Uterus (tissue), 3 donors: ENCODE measurements at regions not wholly inside any gene's neighbourhood (a gene's known extent, or its start where the extent isn't known, plus 50 kb on each side); places are given as distances from the start of the nearest gene placed in this dataset.

Source experiments
- DNase-seq, 2 donors: peaks; one replicate each; pipeline ENCODE4 v3.0.0-alpha.2; 2019 to 2020
- H3K27ac ChIP-seq, 2 donors: fragments of 200-600 bp; sonication (generic); 1 replicate in 1 of 2; 2 replicates in 1 of 2; pipeline ENCODE4 v1.5.1; 2016 to 2018
- H3K27me3 ChIP-seq, 2 donors: fragments of 200-600 bp; sonication (generic); one replicate each; pipeline ENCODE4 v1.5.1; 2018 to 2019; ENCODE audit warnings: control low read depth in 1 of 2
- H3K36me3 ChIP-seq, 2 donors: fragments of 200-600 bp; sonication (generic); one replicate each; pipeline ENCODE4 v1.5.1; 2019; ENCODE audit warnings: control low read depth in 1 of 2
- H3K4me1 ChIP-seq, 2 donors: fragments of 200-600 bp; sonication (generic); one replicate each; pipeline ENCODE4 v1.5.1; 2018 to 2019; ENCODE audit warnings: control low read depth in 1 of 2
- H3K4me3 ChIP-seq, 2 donors: fragments of 200-600 bp; sonication (generic); 1 replicate in 1 of 2; 2 replicates in 1 of 2; pipeline ENCODE4 v1.5.1; 2018 to 2019; ENCODE audit warnings: mild to moderate bottlenecking in 1 of 2
- H3K9me3 ChIP-seq, 2 donors: fragments of 200-600 bp; sonication (generic); one replicate each; pipeline ENCODE4 v1.5.1; 2019; ENCODE audit warnings: control low read depth in 1 of 2
- CTCF ChIP-seq, 4 experiments: fragments of 200-600 bp in 2 of 4; fragments of 450-650 bp in 2 of 4; sonication (generic) in 2 of 4; IDR thresholded peaks; one replicate each; pipeline ENCODE4 v1.5.1; 2016 to 2019; ENCODE audit warnings: antibody characterized with exemption in 4 of 4, mild to moderate bottlenecking in 2 of 4, moderate library complexity in 1 of 4
- POLR2A ChIP-seq, 2 donors: fragments of 450-650 bp; IDR thresholded peaks; one replicate each; pipeline ENCODE4 v1.6.1; 2016; ENCODE audit warnings: antibody characterized with exemption in 2 of 2, mild to moderate bottlenecking in 1 of 2, moderate library complexity in 1 of 2
- intact Hi-C: fragments of 100-400 bp; cut with DNase I; formaldehyde crosslinking; loops from one replicate; pipeline ENCODE4 v1.15.1; 2023; ENCODE audit warnings: low total_unique reads
- donor health status: DM: yes; HTN: yes; CAD: no.

GRCh38 chr1:88454781-88455180 lies 229.3 kb upstream of the PKN2 start:
- DNase-seq = no peak
- H3K27me3 ChIP-seq = no peaks in the 10 kb centered on the region
- no peaks in the 10 kb centered on the region for H3K4me1 ChIP-seq
- H3K4me3 ChIP-seq = no peak overlapping the region
- no peak overlapping the region for H3K27ac ChIP-seq
- intact Hi-C loops = no loop called here
- TF ChIP-seq CTCF (IDR thresholded peaks at IDR 0.05) = no peak
- TF ChIP-seq POLR2A (IDR thresholded peaks at IDR 0.05) = no peak
- no peaks in the 10 kb centered on the region for H3K36me3 ChIP-seq
- H3K9me3 ChIP-seq = no peaks in the 10 kb centered on the region

GRCh38 chr1:88455621-88456256 lies 228.3 kb upstream of the PKN2 start:
- H3K36me3 ChIP-seq = no peaks in the 10 kb centered on the region
- TF ChIP-seq POLR2A (IDR thresholded peaks at IDR 0.05) = no peak
- no peak for TF ChIP-seq CTCF (IDR thresholded peaks at IDR 0.05)
- H3K27me3 ChIP-seq = no peaks in the 10 kb centered on the region
- H3K4me3 ChIP-seq = no peak overlapping the region
- H3K27ac ChIP-seq = no peak overlapping the region
- H3K4me1 ChIP-seq = no peaks in the 10 kb centered on the region
- intact Hi-C loops = no loop called here
- DNase-seq = no peak
- H3K9me3 ChIP-seq = no peaks in the 10 kb centered on the region

- no peak for DNase-seq
- no peak overlapping the region for H3K27ac ChIP-seq
- no peaks in the 10 kb centered on the region for H3K27me3 ChIP-seq
- H3K36me3 ChIP-seq = no peaks in the 10 kb centered on the region
- no peak for TF ChIP-seq POLR2A (IDR thresholded peaks at IDR 0.05)
- TF ChIP-seq CTCF (IDR thresholded peaks at IDR 0.05) = no peak
- H3K9me3 ChIP-seq = no peaks in the 10 kb centered on the region
- H3K4me3 ChIP-seq = no peak overlapping the region
- no peaks in the 10 kb centered on the region for H3K4me1 ChIP-seq
- intact Hi-C loops = no loop called here
Measured at GRCh38 chr1:88457197-88457596, 226.9 kb upstream of the PKN2 start.

- Histone ChIP-seq H3K9me3 (no peaks in the 10 kb centered on the region), H3K36me3 (no peaks in the 10 kb centered on the region), H3K4me1 (no peaks in the 10 kb centered on the region), H3K4me3 (no peak overlapping the region), H3K27me3 (no peaks in the 10 kb centered on the region), H3K27ac (no peak overlapping the region)
- DNase-seq = no peak
- intact Hi-C loops = no loop called here
- TF ChIP-seq POLR2A (IDR thresholded peaks at IDR 0.05) (no peak), CTCF (IDR thresholded peaks at IDR 0.05) (no peak)
Measured at GRCh38 chr1:88461007-88461406, 223.1 kb upstream of the PKN2 start.

- DNase-seq = no peak
- intact Hi-C loops = no loop called here
- TF ChIP-seq POLR2A (IDR thresholded peaks at IDR 0.05) (no peak), CTCF (IDR thresholded peaks at IDR 0.05) (no peak)
- H3K36me3 ChIP-seq = no peaks in the 10 kb centered on the region
- no peaks in the 10 kb centered on the region for H3K4me1 ChIP-seq
- H3K9me3 ChIP-seq = no peaks in the 10 kb centered on the region
- H3K27me3 ChIP-seq = no peaks in the 10 kb centered on the region
- peak overlapping the region in 1 of 2 donors; percentile 73 for H3K27ac ChIP-seq
- H3K4me3 ChIP-seq = peak overlapping the region in 1 of 2 donors; percentile 48
Measured at GRCh38 chr1:88462096-88462487, 222.0 kb upstream of the PKN2 start.
